PC-3 (cell line): ENCODE measurements at regions not wholly inside any gene's neighbourhood (a gene's known extent, or its start where the extent isn't known, plus 50 kb on each side); places are given as distances from the start of the nearest gene placed in this dataset.

Experiments used
- ATAC-seq: fragments of 200-7000 bp; cut with Tn5 transposase; 2 replicates; pipeline ENCODE4 v1.9.1; 2020; ENCODE audit warnings: mild to moderate bottlenecking, moderate library complexity
- BruUV-seq: library from RNA; stranded (reverse); fragments of 400-500 nt; replicated peaks from 2 replicates; lab custom pipeline; 2021; lab: Mats Ljungman, UMichigan
- CTCF ChIA-PET: fragments of 300-600 bp; sonication (Branson Sonifier 250); formaldehyde crosslinking; loops from one replicate; lab custom pipeline; 2022; ENCODE audit warnings: antibody characterized with exemption; lab: Charles Lee
- POLR2A ChIA-PET: fragments of 300-600 bp; sonication (Branson Sonifier 250); formaldehyde crosslinking; loops from one replicate; lab custom pipeline; 2022; ENCODE audit warnings: antibody characterized with exemption; ENCODE audit not compliant: unreplicated experiment; lab: Charles Lee
- DNase-seq: peaks from one replicate; pipeline ENCODE4 v3.0.0-alpha.2; 2015
- H2AFZ ChIP-seq: fragments of 300-600 bp; sonication (generic); 2 replicates; pipeline ENCODE4 v1.6.0; 2016; ENCODE audit warnings: antibody characterized with exemption, low read length
- H3F3A ChIP-seq: fragments of 300-600 bp; sonication (generic); one replicate; pipeline ENCODE4 v1.6.0; 2017; ENCODE audit warnings: antibody characterized with exemption, low read length, control low read depth, mild to moderate bottlenecking; ENCODE audit not compliant: unreplicated experiment
- H3K27ac ChIP-seq: fragments of 300-600 bp; sonication (generic); 2 replicates; pipeline ENCODE4 v1.5.1; 2016; ENCODE audit warnings: mild to moderate bottlenecking, low read length
- H3K27me3 ChIP-seq: fragments of 300-600 bp; sonication (generic); 2 replicates; pipeline ENCODE4 v1.6.1; 2016; ENCODE audit warnings: low read length, mixed read lengths
- H3K36me3 ChIP-seq: fragments of 300-600 bp; sonication (generic); 2 replicates; pipeline ENCODE4 v1.6.1; 2016; ENCODE audit warnings: low read depth, mixed run types, low read length, mixed read lengths
- H3K4me1 ChIP-seq: fragments of 300-600 bp; sonication (generic); 2 replicates; pipeline ENCODE4 v1.5.1; 2016; ENCODE audit warnings: low read length; ENCODE audit not compliant: insufficient read depth
- H3K4me2 ChIP-seq: fragments of 300-600 bp; sonication (generic); 2 replicates; pipeline ENCODE4 v1.6.0; 2016; ENCODE audit warnings: low read length
- H3K4me3 ChIP-seq: fragments of 300-600 bp; sonication (generic); 2 replicates; pipeline ENCODE4 v1.5.1; 2016; ENCODE audit warnings: mild to moderate bottlenecking, low read length, mixed read lengths
- H3K79me2 ChIP-seq: fragments of 300-600 bp; sonication (generic); 2 replicates; pipeline ENCODE4 v1.6.1; 2017; ENCODE audit warnings: low read length, mixed read lengths
- H3K9ac ChIP-seq: fragments of 300-600 bp; sonication (generic); 2 replicates; pipeline ENCODE4 v1.6.0; 2016; ENCODE audit warnings: mild to moderate bottlenecking, low read length
- H3K9me2 ChIP-seq: fragments of 300-600 bp; sonication (generic); replicated peaks from 2 replicates; pipeline ENCODE4 v1.6.1; 2016; ENCODE audit warnings: mixed run types, low read length, mixed read lengths
- H3K9me3 ChIP-seq: fragments of 300-600 bp; sonication (generic); 2 replicates; pipeline ENCODE4 v1.6.1; 2016; ENCODE audit warnings: low read length, mixed read lengths
- H4K20me1 ChIP-seq: fragments of 300-600 bp; sonication (generic); 2 replicates; pipeline ENCODE4 v1.6.1; 2016; ENCODE audit warnings: low read length, mixed read lengths
- CTCF ChIP-seq: fragments of 300-600 bp; sonication (generic); conservative IDR thresholded peaks from 2 replicates; pipeline ENCODE4 v1.5.1; 2017; ENCODE audit warnings: antibody characterized with exemption, low read depth, mild to moderate bottlenecking, low read length
- EZH2 ChIP-seq: fragments of 300-600 bp; sonication (generic); IDR thresholded peaks from one replicate; pipeline ENCODE4 v1.6.1; 2017; ENCODE audit warnings: antibody characterized with exemption, mild to moderate bottlenecking, low read length; ENCODE audit not compliant: unreplicated experiment
- EZH2phosphoT487 ChIP-seq: fragments of 300-600 bp; sonication (generic); IDR thresholded peaks from 2 replicates; pipeline ENCODE4 v1.6.1; 2018; ENCODE audit warnings: mild to moderate bottlenecking, antibody characterized with exemption, low read length, borderline replicate concordance
- intact Hi-C: fragments of 100-400 bp; cut with micrococcal nuclease; formaldehyde crosslinking; loops from 2 replicates; pipeline ENCODE4 v1.9.0; 2023

GRCh38 chr11:46181843-46182424 lies 60.7 kb upstream of the PHF21A start:
- no peak for TF ChIP-seq EZH2
- no peak for TF ChIP-seq CTCF
- TF ChIP-seq EZH2phosphoT487: no peak
- Histone ChIP-seq H3F3A (no peaks in the 10 kb centered on the region), H3K4me1 (peaks cover 20% of the 10 kb centered on the region), H3K4me2 (no peak overlapping the region), H3K27ac (no peak overlapping the region), H3K9ac (no peak overlapping the region), H3K4me3 (no peak overlapping the region), H3K36me3 (no peaks in the 10 kb centered on the region), H2AFZ (no peak overlapping the region), H4K20me1 (no peaks in the 10 kb centered on the region), H3K27me3 (no peaks in the 10 kb centered on the region), H3K9me2 (no peaks in the 10 kb centered on the region), H3K9me3 (no peaks in the 10 kb centered on the region), H3K79me2 (no peaks in the 10 kb centered on the region)
- DNase-seq (no peak), ATAC-seq (no peak)
- intact Hi-C loops: no loop called here
- ChIA-PET POLR2A (no interaction called here), CTCF (no interaction called here)
- BruUV-seq: no TSS peak

GRCh38 chr11:46181387-46181786 lies 60.1 kb upstream of the PHF21A start:
- H3K9me2 ChIP-seq: no peaks in the 10 kb centered on the region
- no peak overlapping the region for H3K4me3 ChIP-seq
- H3K4me1 ChIP-seq: peaks cover 24% of the 10 kb centered on the region
- intact Hi-C loops: no loop called here
- DNase-seq (no peak), ATAC-seq (no peak)
- no peaks in the 10 kb centered on the region for H3K36me3 ChIP-seq
- no peaks in the 10 kb centered on the region for H3K27me3 ChIP-seq
- no peak overlapping the region for H3K27ac ChIP-seq
- no peaks in the 10 kb centered on the region for H3K9me3 ChIP-seq
- CTCF ChIA-PET: no interaction called here
- H3K79me2 ChIP-seq: no peaks in the 10 kb centered on the region
- no peaks in the 10 kb centered on the region for H3F3A ChIP-seq
- H3K9ac ChIP-seq: no peak overlapping the region
- TF ChIP-seq CTCF (no peak), EZH2 (no peak), EZH2phosphoT487 (no peak)
- BruUV-seq: no TSS peak
- POLR2A ChIA-PET: no interaction called here
- no peak overlapping the region for H3K4me2 ChIP-seq
- no peak overlapping the region for H2AFZ ChIP-seq
- H4K20me1 ChIP-seq: no peaks in the 10 kb centered on the region

- intact Hi-C loops: no loop called here
- Histone ChIP-seq H3K27ac (no peak overlapping the region), H3K9me3 (no peaks in the 10 kb centered on the region)
Observed at GRCh38 chr11:46180736-46181135, 59.5 kb upstream of the PHF21A start.

More at GRCh38 chr11:46180736-46181135, 59.5 kb upstream of the PHF21A start:
- no peaks in the 10 kb centered on the region for H3K36me3 ChIP-seq
- no peak for DNase-seq
- BruUV-seq: no TSS peak
- no peaks in the 10 kb centered on the region for H4K20me1 ChIP-seq
- H3F3A ChIP-seq: no peaks in the 10 kb centered on the region
- H3K4me3 ChIP-seq: no peak overlapping the region
- no peaks in the 10 kb centered on the region for H3K79me2 ChIP-seq
- no peak for ATAC-seq
- H2AFZ ChIP-seq: no peak overlapping the region
- H3K9ac ChIP-seq: no peak overlapping the region
- no peak overlapping the region for H3K4me2 ChIP-seq
- ChIA-PET CTCF (no interaction called here), POLR2A (no interaction called here)
- TF ChIP-seq EZH2phosphoT487: no peak
- no peak for TF ChIP-seq CTCF
- no peak for TF ChIP-seq EZH2
- H3K27me3 ChIP-seq: no peaks in the 10 kb centered on the region
- H3K4me1 ChIP-seq: peaks cover 28% of the 10 kb centered on the region
- no peaks in the 10 kb centered on the region for H3K9me2 ChIP-seq
